ENCODE measurements at regions not wholly inside any gene's neighbourhood (a gene's known extent, or its start where the extent isn't known, plus 50 kb on each side); places are given as distances from the start of the nearest gene placed in this dataset.

GRCh38 chr22:26904483-26904882, 247.1 kb downstream of the MIAT start:
- intact Hi-C loops (cut with micrococcal nuclease) = no loop called here
- peaks cover 5% of the 10 kb centered on the region for H3K9me3 ChIP-seq (replicated peaks)
- H3K4me1 ChIP-seq = peaks cover 7% of the 10 kb centered on the region
- no peak for DNase-seq
- H3K27me3 ChIP-seq (ENCODE audit: low read depth) = peaks cover 50% of the 10 kb centered on the region
- TF ChIP-seq, protein P1, sequence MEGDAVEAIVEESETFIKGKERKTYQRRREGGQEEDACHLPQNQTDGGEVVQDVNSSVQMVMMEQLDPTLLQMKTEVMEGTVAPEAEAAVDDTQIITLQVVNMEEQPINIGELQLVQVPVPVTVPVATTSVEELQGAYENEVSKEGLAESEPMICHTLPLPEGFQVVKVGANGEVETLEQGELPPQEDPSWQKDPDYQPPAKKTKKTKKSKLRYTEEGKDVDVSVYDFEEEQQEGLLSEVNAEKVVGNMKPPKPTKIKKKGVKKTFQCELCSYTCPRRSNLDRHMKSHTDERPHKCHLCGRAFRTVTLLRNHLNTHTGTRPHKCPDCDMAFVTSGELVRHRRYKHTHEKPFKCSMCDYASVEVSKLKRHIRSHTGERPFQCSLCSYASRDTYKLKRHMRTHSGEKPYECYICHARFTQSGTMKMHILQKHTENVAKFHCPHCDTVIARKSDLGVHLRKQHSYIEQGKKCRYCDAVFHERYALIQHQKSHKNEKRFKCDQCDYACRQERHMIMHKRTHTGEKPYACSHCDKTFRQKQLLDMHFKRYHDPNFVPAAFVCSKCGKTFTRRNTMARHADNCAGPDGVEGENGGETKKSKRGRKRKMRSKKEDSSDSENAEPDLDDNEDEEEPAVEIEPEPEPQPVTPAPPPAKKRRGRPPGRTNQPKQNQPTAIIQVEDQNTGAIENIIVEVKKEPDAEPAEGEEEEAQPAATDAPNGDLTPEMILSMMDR (IDR thresholded peaks at IDR 0.05; ENCODE audit: borderline replicate concordance) = no peak
- no peak overlapping the region for H3K4me3 ChIP-seq
- no peak overlapping the region for H3K27ac ChIP-seq (replicated peaks)
- no peaks in the 10 kb centered on the region for H3K36me3 ChIP-seq

GRCh38 chr22:26905076-26905475, 247.7 kb downstream of the MIAT start:
- Histone ChIP-seq H3K9me3 (replicated peaks) (peaks cover 5% of the 10 kb centered on the region), H3K27ac (replicated peaks) (no peak overlapping the region), H3K36me3 (no peaks in the 10 kb centered on the region), H3K4me3 (no peak overlapping the region), H3K27me3 (ENCODE audit: low read depth) (peaks cover 44% of the 10 kb centered on the region), H3K4me1 (peaks cover 7% of the 10 kb centered on the region)
- TF ChIP-seq, protein P1 (IDR thresholded peaks at IDR 0.05; ENCODE audit: borderline replicate concordance) = no peak
- DNase-seq = no peak
- intact Hi-C loops (cut with micrococcal nuclease) = loop anchor here (5.0 kb wide), 1 partner anchor 77 kb away; no protein-coding TSS in a partner anchor

- intact Hi-C loops (cut with micrococcal nuclease) = loop anchor here (5.0 kb wide), 1 partner anchor 77 kb away; no protein-coding TSS in a partner anchor
Measured at GRCh38 chr22:26905640-26906039, 248.3 kb downstream of the MIAT start.

GRCh38 chr22:26906464-26906863, 249.1 kb downstream of the MIAT start:
- Histone ChIP-seq H3K36me3 (no peaks in the 10 kb centered on the region), H3K4me1 (peaks cover 7% of the 10 kb centered on the region), H3K27me3 (ENCODE audit: low read depth) (peaks cover 41% of the 10 kb centered on the region), H3K9me3 (replicated peaks) (peaks cover 5% of the 10 kb centered on the region), H3K27ac (replicated peaks) (no peak overlapping the region), H3K4me3 (no peak overlapping the region)
- DNase-seq = no peak
- TF ChIP-seq, protein P1 (IDR thresholded peaks at IDR 0.05; ENCODE audit: borderline replicate concordance) = no peak
- intact Hi-C loops (cut with micrococcal nuclease) = loop anchor here (5.0 kb wide), 1 partner anchor 76 kb away; no protein-coding TSS in a partner anchor

More at GRCh38 chr22:26905640-26906039, 248.3 kb downstream of the MIAT start:
- TF ChIP-seq, protein P1 (IDR thresholded peaks at IDR 0.05; ENCODE audit: borderline replicate concordance) = no peak
- peaks cover 41% of the 10 kb centered on the region for H3K27me3 ChIP-seq (ENCODE audit: low read depth)
- peaks cover 5% of the 10 kb centered on the region for H3K9me3 ChIP-seq (replicated peaks)
- H3K36me3 ChIP-seq = no peaks in the 10 kb centered on the region
- no peak for DNase-seq
- H3K4me3 ChIP-seq = no peak overlapping the region
- no peak overlapping the region for H3K27ac ChIP-seq (replicated peaks)
- peaks cover 7% of the 10 kb centered on the region for H3K4me1 ChIP-seq

DNA sequence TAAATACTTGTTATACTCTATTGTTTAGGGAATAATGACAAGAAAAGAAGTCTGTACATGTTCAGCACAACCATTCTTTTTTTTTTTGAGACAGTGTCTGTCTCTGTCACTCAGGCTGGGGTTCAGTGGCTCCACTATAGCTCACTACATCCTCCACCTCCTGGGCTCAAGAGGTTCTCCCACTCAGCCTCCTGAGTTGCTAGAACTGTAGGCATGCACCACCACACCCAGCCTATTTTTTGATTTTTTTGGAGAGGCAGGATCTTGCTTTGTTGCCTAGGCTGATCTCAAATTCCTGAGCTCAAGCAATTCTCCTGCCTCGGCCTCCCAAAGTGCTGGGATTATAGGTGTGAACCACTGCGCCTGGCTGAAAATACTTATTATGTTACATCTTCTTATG, 250.0 kb downstream of the MIAT start:
- Histone ChIP-seq H3K27ac (replicated peaks) (no peak overlapping the region), H3K4me1 (peaks cover 7% of the 10 kb centered on the region), H3K9me3 (replicated peaks) (peaks cover 5% of the 10 kb centered on the region), H3K27me3 (ENCODE audit: low read depth) (peaks cover 42% of the 10 kb centered on the region), H3K4me3 (no peak overlapping the region), H3K36me3 (no peaks in the 10 kb centered on the region)
- intact Hi-C loops (cut with micrococcal nuclease) = loop anchor here (5.0 kb wide), 1 partner anchor 75 kb away; no protein-coding TSS in a partner anchor
- no peak for DNase-seq
- TF ChIP-seq, protein P1 (IDR thresholded peaks at IDR 0.05; ENCODE audit: borderline replicate concordance) = no peak

Data from left ventricle myocardium inferior (tissue), 1 donor.